ENCODE measurements at regions not wholly inside any gene's neighbourhood (a gene's known extent, or its start where the extent isn't known, plus 50 kb on each side); places are given as distances from the start of the nearest gene placed in this dataset.

GRCh38 chr3:65200310-65200970 is 512.6 kb upstream of the ADAMTS9 start:
- ChIA-PET CTCF (interaction anchor here (0.6 kb wide), 1 partner anchor 43 kb away, joined by 4 read pairs; no protein-coding TSS in a partner anchor), POLR2A (no interaction called here)
- Histone ChIP-seq H3K4me1 (ENCODE audit: control insufficient read depth, insufficient read depth, low read length) (no peaks in the 10 kb centered on the region), H3K27ac (ENCODE audit: extremely low read depth, low read depth, low read length) (no peak overlapping the region), H3K4me3 (ENCODE audit: low read depth, low read length) (no peak overlapping the region), H3K9me3 (ENCODE audit: control insufficient read depth, insufficient read depth, low read depth, low read length) (no peaks in the 10 kb centered on the region), H3K36me3 (ENCODE audit: control insufficient read depth in 2 of 2, insufficient read depth in 1 of 2, low read length in 2 of 2) (no peaks in the 10 kb centered on the region)
- TF ChIP-seq ZNF175 (tag by site-specific recombination; IDR thresholded peaks at IDR 0.05) (no peak), ZNF26 (tag by site-specific recombination; IDR thresholded peaks at IDR 0.05) (no peak), ZNF777 (tag by site-specific recombination; IDR thresholded peaks at IDR 0.05; ENCODE audit: borderline replicate concordance) (no peak), ZNF184 (tag by site-specific recombination; IDR thresholded peaks at IDR 0.05) (no peak)
- TF ChIP-seq, protein P1, sequence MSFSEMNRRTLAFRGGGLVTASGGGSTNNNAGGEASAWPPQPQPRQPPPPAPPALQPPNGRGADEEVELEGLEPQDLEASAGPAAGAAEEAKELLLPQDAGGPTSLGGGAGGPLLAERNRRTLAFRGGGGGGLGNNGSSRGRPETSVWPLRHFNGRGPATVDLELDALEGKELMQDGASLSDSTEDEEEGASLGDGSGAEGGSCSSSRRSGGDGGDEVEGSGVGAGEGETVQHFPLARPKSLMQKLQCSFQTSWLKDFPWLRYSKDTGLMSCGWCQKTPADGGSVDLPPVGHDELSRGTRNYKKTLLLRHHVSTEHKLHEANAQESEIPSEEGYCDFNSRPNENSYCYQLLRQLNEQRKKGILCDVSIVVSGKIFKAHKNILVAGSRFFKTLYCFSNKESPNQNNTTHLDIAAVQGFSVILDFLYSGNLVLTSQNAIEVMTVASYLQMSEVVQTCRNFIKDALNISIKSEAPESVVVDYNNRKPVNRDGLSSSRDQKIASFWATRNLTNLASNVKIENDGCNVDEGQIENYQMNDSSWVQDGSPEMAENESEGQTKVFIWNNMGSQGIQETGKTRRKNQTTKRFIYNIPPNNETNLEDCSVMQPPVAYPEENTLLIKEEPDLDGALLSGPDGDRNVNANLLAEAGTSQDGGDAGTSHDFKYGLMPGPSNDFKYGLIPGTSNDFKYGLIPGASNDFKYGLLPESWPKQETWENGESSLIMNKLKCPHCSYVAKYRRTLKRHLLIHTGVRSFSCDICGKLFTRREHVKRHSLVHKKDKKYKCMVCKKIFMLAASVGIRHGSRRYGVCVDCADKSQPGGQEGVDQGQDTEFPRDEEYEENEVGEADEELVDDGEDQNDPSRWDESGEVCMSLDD (tag by site-specific recombination; IDR thresholded peaks at IDR 0.05), result no peak

DNA sequence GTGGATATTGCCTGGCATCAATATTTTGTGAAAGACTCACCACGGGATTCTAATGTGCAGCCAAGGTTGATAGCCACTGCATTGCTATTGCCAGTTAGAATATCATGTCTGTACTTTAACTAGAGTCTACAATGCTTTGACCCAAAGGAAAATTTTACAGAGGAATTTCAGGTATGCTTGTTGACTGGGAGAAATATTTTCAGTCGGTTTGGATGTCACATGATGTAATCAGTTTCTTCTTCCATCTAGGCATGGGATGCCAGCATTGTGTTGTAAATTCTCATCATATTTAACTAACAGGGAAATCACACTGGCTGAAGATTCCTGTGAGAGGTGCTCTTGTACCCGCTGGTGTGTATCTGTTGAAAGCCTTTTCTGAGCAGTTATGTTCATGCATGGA is 508.9 kb upstream of the ADAMTS9 start:
- H3K4me3 ChIP-seq (ENCODE audit: low read depth, low read length), result no peak overlapping the region
- no peaks in the 10 kb centered on the region for H3K4me1 ChIP-seq (ENCODE audit: control insufficient read depth, insufficient read depth, low read length)
- H3K27ac ChIP-seq (ENCODE audit: extremely low read depth, low read depth, low read length), result no peak overlapping the region
- no peaks in the 10 kb centered on the region for H3K9me3 ChIP-seq (ENCODE audit: control insufficient read depth, insufficient read depth, low read depth, low read length)
- no peaks in the 10 kb centered on the region for H3K36me3 ChIP-seq (ENCODE audit: control insufficient read depth in 2 of 2, insufficient read depth in 1 of 2, low read length in 2 of 2)
- ChIA-PET POLR2A (no interaction called here), CTCF (no interaction called here)
- TF ChIP-seq ZNF501 (tag by site-specific recombination; IDR thresholded peaks at IDR 0.05), result no peak
- TF ChIP-seq ZNF221 (tag by site-specific recombination; IDR thresholded peaks at IDR 0.05; ENCODE audit: borderline replicate concordance), result no peak
- TF ChIP-seq ZNF544 (tag by site-specific recombination; IDR thresholded peaks at IDR 0.05), result no peak

GRCh38 chr3:65195211-65196006 is 507.6 kb upstream of the ADAMTS9 start:
- no peak for TF ChIP-seq SP7 (tag by site-specific recombination; IDR thresholded peaks at IDR 0.05)
- no peak for TF ChIP-seq ZNF423 (tag by site-specific recombination; IDR thresholded peaks at IDR 0.05)
- TF ChIP-seq, protein P2, sequence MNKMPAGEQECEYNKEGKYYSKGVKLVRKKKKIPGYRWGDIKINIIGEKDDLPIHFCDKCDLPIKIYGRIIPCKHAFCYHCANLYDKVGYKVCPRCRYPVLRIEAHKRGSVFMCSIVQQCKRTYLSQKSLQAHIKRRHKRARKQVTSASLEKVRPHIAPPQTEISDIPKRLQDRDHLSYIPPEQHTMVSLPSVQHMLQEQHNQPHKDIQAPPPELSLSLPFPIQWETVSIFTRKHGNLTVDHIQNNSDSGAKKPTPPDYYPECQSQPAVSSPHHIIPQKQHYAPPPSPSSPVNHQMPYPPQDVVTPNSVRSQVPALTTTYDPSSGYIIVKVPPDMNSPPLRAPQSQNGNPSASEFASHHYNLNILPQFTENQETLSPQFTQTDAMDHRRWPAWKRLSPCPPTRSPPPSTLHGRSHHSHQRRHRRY (tag by site-specific recombination; IDR thresholded peaks at IDR 0.05), result no peak
- no peak for TF ChIP-seq ZBTB1 (tag by site-specific recombination; IDR thresholded peaks at IDR 0.05)
- TF ChIP-seq ZNF18 (tag by site-specific recombination; IDR thresholded peaks at IDR 0.05), result no peak
- CTCF ChIA-PET, result no interaction called here

More at GRCh38 chr3:65195211-65196006, 507.6 kb upstream of the ADAMTS9 start:
- H3K4me3 ChIP-seq (ENCODE audit: low read depth, low read length), result no peak overlapping the region
- no peaks in the 10 kb centered on the region for H3K4me1 ChIP-seq (ENCODE audit: control insufficient read depth, insufficient read depth, low read length)
- no peak overlapping the region for H3K27ac ChIP-seq (ENCODE audit: extremely low read depth, low read depth, low read length)
- POLR2A ChIA-PET, result no interaction called here
- no peaks in the 10 kb centered on the region for H3K36me3 ChIP-seq (ENCODE audit: control insufficient read depth in 2 of 2, insufficient read depth in 1 of 2, low read length in 2 of 2)
- H3K9me3 ChIP-seq (ENCODE audit: control insufficient read depth, insufficient read depth, low read depth, low read length), result no peaks in the 10 kb centered on the region

Measured in HEK293 (cell line).